ENCODE measurements at regions not wholly inside any gene's neighbourhood (a gene's known extent, or its start where the extent isn't known, plus 50 kb on each side); places are given as distances from the start of the nearest gene placed in this dataset.

DNA sequence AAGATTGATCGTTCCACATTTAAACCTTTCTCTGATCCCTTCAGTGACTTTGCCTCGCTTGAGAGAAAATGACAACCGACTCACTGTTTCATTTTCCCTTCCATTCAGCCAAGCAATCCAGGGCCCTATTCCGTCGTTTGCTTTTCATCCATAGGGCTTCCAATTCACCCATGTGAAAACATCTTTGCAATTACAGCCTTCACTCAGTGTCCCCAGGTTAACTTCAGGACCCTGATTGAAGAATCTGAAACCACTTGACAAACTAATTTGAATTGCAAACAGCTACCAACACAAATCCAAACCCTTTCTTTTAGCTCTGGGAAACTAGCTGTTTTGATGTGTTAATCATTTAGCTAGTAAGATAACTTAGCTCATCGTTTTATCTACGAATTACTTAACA is 120.2 kb upstream of the FAM9C start (continued):
- TF ChIP-seq, protein P1, sequence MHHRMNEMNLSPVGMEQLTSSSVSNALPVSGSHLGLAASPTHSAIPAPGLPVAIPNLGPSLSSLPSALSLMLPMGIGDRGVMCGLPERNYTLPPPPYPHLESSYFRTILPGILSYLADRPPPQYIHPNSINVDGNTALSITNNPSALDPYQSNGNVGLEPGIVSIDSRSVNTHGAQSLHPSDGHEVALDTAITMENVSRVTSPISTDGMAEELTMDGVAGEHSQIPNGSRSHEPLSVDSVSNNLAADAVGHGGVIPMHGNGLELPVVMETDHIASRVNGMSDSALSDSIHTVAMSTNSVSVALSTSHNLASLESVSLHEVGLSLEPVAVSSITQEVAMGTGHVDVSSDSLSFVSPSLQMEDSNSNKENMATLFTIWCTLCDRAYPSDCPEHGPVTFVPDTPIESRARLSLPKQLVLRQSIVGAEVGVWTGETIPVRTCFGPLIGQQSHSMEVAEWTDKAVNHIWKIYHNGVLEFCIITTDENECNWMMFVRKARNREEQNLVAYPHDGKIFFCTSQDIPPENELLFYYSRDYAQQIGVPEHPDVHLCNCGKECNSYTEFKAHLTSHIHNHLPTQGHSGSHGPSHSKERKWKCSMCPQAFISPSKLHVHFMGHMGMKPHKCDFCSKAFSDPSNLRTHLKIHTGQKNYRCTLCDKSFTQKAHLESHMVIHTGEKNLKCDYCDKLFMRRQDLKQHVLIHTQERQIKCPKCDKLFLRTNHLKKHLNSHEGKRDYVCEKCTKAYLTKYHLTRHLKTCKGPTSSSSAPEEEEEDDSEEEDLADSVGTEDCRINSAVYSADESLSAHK (tag by site-specific recombination; IDR thresholded peaks at IDR 0.05): no peak
- TF ChIP-seq ZNF132 (tag by site-specific recombination; IDR thresholded peaks at IDR 0.05; ENCODE audit: borderline replicate concordance) (no peak), ZNF114 (tag by site-specific recombination; IDR thresholded peaks at IDR 0.05) (no peak), ZBTB7A (tag by site-specific recombination; IDR thresholded peaks at IDR 0.05; ENCODE audit: low read depth) (no peak), ZNF561 (tag by site-specific recombination; IDR thresholded peaks at IDR 0.05; ENCODE audit: borderline replicate concordance) (no peak), ZSCAN16 (tag by site-specific recombination; IDR thresholded peaks at IDR 0.05) (no peak)

DNA sequence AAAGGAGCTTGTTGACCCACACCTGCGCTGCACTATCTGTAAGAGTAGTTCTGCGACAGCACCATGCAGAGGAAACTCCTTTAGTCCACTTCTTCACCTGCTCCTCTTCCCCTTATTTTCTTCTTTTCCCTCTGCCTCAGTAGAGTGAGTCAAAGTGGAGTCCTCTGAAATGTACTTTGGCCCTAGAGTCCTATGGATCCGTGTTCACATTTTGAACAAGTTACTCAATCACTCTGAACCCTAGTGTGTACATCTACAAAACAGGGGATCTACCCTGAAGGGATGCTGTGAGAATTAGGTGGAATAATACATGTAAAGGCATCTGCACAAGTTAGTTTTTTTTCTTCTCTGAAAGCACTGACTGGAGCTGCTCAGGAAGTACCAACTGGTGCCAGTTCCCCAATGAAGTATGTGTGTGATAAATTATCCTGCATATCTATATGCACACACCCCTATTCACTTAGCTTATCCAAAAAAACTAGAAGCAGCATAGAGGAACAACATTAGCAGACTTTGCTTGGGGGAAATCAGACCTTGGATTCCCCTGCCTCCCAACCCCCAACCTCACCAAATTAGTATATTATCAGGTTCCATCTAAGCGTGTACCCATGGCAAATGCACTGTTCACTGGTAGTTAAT is 118.5 kb upstream of the FAM9C start:
- no peak for TF ChIP-seq ZNF24 (tag by site-specific recombination; IDR thresholded peaks at IDR 0.05)
- TF ChIP-seq ZNF121 (tag by site-specific recombination; IDR thresholded peaks at IDR 0.05): no peak
- TF ChIP-seq, protein P2, sequence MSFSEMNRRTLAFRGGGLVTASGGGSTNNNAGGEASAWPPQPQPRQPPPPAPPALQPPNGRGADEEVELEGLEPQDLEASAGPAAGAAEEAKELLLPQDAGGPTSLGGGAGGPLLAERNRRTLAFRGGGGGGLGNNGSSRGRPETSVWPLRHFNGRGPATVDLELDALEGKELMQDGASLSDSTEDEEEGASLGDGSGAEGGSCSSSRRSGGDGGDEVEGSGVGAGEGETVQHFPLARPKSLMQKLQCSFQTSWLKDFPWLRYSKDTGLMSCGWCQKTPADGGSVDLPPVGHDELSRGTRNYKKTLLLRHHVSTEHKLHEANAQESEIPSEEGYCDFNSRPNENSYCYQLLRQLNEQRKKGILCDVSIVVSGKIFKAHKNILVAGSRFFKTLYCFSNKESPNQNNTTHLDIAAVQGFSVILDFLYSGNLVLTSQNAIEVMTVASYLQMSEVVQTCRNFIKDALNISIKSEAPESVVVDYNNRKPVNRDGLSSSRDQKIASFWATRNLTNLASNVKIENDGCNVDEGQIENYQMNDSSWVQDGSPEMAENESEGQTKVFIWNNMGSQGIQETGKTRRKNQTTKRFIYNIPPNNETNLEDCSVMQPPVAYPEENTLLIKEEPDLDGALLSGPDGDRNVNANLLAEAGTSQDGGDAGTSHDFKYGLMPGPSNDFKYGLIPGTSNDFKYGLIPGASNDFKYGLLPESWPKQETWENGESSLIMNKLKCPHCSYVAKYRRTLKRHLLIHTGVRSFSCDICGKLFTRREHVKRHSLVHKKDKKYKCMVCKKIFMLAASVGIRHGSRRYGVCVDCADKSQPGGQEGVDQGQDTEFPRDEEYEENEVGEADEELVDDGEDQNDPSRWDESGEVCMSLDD (tag by site-specific recombination; IDR thresholded peaks at IDR 0.05): no peak
- TF ChIP-seq ZNF23 (tag by site-specific recombination; IDR thresholded peaks at IDR 0.05; ENCODE audit: borderline replicate concordance): no peak
- no peak for TF ChIP-seq ZNF830 (tag by site-specific recombination; IDR thresholded peaks at IDR 0.05; ENCODE audit: low read depth)
- TF ChIP-seq ZNF621 (tag by site-specific recombination; IDR thresholded peaks at IDR 0.05): no peak
- no peak for TF ChIP-seq ZNF837 (tag by site-specific recombination; IDR thresholded peaks at IDR 0.05)
- TF ChIP-seq SETDB1 (IDR thresholded peaks at IDR 0.05; ENCODE audit: insufficient read length, low read length): no peak
- no peak for TF ChIP-seq ZNF596 (tag by site-specific recombination; IDR thresholded peaks at IDR 0.05)
- TF ChIP-seq, protein P3, sequence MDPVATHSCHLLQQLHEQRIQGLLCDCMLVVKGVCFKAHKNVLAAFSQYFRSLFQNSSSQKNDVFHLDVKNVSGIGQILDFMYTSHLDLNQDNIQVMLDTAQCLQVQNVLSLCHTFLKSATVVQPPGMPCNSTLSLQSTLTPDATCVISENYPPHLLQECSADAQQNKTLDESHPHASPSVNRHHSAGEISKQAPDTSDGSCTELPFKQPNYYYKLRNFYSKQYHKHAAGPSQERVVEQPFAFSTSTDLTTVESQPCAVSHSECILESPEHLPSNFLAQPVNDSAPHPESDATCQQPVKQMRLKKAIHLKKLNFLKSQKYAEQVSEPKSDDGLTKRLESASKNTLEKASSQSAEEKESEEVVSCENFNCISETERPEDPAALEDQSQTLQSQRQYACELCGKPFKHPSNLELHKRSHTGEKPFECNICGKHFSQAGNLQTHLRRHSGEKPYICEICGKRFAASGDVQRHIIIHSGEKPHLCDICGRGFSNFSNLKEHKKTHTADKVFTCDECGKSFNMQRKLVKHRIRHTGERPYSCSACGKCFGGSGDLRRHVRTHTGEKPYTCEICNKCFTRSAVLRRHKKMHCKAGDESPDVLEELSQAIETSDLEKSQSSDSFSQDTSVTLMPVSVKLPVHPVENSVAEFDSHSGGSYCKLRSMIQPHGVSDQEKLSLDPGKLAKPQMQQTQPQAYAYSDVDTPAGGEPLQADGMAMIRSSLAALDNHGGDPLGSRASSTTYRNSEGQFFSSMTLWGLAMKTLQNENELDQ (tag by site-specific recombination; IDR thresholded peaks at IDR 0.05; ENCODE audit: low read depth): no peak
- TF ChIP-seq, protein P4, sequence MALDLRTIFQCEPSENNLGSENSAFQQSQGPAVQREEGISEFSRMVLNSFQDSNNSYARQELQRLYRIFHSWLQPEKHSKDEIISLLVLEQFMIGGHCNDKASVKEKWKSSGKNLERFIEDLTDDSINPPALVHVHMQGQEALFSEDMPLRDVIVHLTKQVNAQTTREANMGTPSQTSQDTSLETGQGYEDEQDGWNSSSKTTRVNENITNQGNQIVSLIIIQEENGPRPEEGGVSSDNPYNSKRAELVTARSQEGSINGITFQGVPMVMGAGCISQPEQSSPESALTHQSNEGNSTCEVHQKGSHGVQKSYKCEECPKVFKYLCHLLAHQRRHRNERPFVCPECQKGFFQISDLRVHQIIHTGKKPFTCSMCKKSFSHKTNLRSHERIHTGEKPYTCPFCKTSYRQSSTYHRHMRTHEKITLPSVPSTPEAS (tag by site-specific recombination; IDR thresholded peaks at IDR 0.05): no peak
- TF ChIP-seq, protein P5, sequence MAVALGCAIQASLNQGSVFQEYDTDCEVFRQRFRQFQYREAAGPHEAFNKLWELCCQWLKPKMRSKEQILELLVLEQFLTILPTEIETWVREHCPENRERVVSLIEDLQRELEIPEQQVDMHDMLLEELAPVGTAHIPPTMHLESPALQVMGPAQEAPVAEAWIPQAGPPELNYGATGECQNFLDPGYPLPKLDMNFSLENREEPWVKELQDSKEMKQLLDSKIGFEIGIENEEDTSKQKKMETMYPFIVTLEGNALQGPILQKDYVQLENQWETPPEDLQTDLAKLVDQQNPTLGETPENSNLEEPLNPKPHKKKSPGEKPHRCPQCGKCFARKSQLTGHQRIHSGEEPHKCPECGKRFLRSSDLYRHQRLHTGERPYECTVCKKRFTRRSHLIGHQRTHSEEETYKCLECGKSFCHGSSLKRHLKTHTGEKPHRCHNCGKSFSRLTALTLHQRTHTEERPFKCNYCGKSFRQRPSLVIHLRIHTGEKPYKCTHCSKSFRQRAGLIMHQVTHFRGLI (tag by site-specific recombination; IDR thresholded peaks at IDR 0.05): no peak
- no peak for TF ChIP-seq ZFHX2 (tag by site-specific recombination; conservative IDR thresholded peaks at IDR 0.05)
- TF ChIP-seq ZNF391 (tag by site-specific recombination; IDR thresholded peaks at IDR 0.05; ENCODE audit: borderline replicate concordance, low read depth): no peak
- no peak for TF ChIP-seq HOXC10 (CRISPR knock-in tag; IDR thresholded peaks at IDR 0.05)
- no peak for TF ChIP-seq ZNF2 (tag by site-specific recombination; IDR thresholded peaks at IDR 0.05)
- no peak for TF ChIP-seq ZNF140 (tag by site-specific recombination; IDR thresholded peaks at IDR 0.05)
- TF ChIP-seq ZNF501 (tag by site-specific recombination; IDR thresholded peaks at IDR 0.05): no peak
- TF ChIP-seq ZNF341 (tag by site-specific recombination; IDR thresholded peaks at IDR 0.05; ENCODE audit: low read depth): no peak
- Histone ChIP-seq H3K36me3 (ENCODE audit: control insufficient read depth in 2 of 2, insufficient read depth in 1 of 2, low read length in 2 of 2) (no peaks in the 10 kb centered on the region), H3K4me3 (ENCODE audit: low read depth, low read length) (no peak overlapping the region), H3K27ac (ENCODE audit: extremely low read depth, low read depth, low read length) (no peak overlapping the region), H3K9me3 (ENCODE audit: control insufficient read depth, insufficient read depth, low read depth, low read length) (no peaks in the 10 kb centered on the region), H3K4me1 (ENCODE audit: control insufficient read depth, insufficient read depth, low read length) (peaks cover 12% of the 10 kb centered on the region)
- CTCF ChIA-PET: interaction anchor here (0.5 to 1.2 kb wide), 3 partner anchors 23 to 156 kb away, joined by 3 to 5 read pairs (median 4); no protein-coding TSS in a partner anchor
- POLR2A ChIA-PET: interaction anchor here (1.0 kb wide), 1 partner anchor 77 kb away, joined by 3 read pairs; no protein-coding TSS in a partner anchor
